ENCODE measurements at regions not wholly inside any gene's neighbourhood (a gene's known extent, or its start where the extent isn't known, plus 50 kb on each side); places are given as distances from the start of the nearest gene placed in this dataset.
"Not testable (repeated sequence)": the region's sequence is repeated elsewhere in the genome, so short reads cannot be mapped to it uniquely, and the experiment has no call there.

DNA sequence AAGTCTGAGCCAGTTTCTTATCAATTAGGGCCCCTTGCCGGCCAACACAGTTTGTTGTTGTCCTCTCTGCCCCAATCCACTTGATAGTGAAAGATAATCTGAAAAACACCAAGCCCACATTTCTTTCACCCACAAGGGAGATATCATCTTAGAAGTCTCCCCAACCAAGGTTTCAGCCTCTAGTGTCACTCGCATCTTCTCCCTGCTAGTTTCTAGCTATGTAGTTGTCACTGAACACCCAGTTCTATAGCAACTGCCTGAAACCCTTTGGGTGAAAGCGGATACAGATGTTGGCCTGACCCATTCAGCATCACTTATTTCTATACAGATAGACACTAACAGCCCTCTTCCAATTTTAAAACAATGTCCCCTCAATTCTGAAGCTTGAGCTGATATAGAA lies 116.3 kb downstream of the BMP15 start:
- ATAC-seq (replicated peaks in 6 of 8), result no peak
- Histone ChIP-seq H3K27ac (no peak overlapping the region), H3K4me3 (no peak overlapping the region), H3K4me1 (replicated peaks in 1 of 2) (no peaks in the 10 kb centered on the region)
- in situ Hi-C loops (cut with MboI; ENCODE audit: low pct_unique_long_range_greater_than_20kb in 2 of 9, low sequenced_read_pairs in 9 of 9, unreplicated experiment in 9 of 9), result no loop called here
- WGBS, 10 experiments, result 10 to 64% methylated on average over 2 to 3 of the region's 3 CpGs; no CpG with 5 or more reads in 8 of the 10 experiments

- in situ Hi-C loops (cut with MboI; ENCODE audit: low pct_unique_long_range_greater_than_20kb in 2 of 9, low sequenced_read_pairs in 9 of 9, unreplicated experiment in 9 of 9), result no loop called here
- ATAC-seq (replicated peaks in 6 of 8), result no peak
- Histone ChIP-seq H3K4me1 (replicated peaks in 1 of 2) (no peaks in the 10 kb centered on the region), H3K4me3 (no peak overlapping the region), H3K27ac (no peak overlapping the region)
- 29 to 100% (median 54%) methylated on average over 2 to 3 of the region's 3 CpGs; no CpG with 5 or more reads in 6 of the 10 experiments for WGBS, 10 experiments
These were observed 125.2 kb downstream of the BMP15 start for GRCh38 chrX:51035746-51036145.

DNA sequence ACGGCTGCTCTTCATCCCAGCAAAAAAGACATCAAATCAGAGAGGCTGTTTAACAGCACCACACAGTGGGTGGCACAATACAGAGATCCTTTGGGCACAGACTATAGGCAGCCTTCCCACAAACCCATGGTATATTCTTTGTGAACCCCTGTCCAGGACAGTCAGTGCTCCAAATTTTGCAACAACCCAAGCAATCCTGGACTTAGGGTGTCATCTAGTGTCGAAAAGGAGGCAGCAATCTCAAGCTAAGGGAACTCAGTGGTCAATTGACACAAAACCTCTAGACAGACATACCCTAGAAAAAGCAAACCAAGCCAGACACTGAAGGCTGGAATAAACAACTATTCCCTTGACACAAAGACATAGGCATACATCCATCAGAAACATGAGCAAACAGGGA lies 137.4 kb downstream of the BMP15 start:
- ATAC-seq (replicated peaks in 6 of 8), result no peak
- Histone ChIP-seq H3K4me1 (replicated peaks in 1 of 2) (no peaks in the 10 kb centered on the region), H3K4me3 (no peak overlapping the region), H3K27ac (no peak overlapping the region)
- WGBS, 10 experiments, result 0 to 29% methylated on average over 1 of the region's 2 CpGs; no CpG with 5 or more reads in 8 of the 10 experiments
- in situ Hi-C loops (cut with MboI; ENCODE audit: low pct_unique_long_range_greater_than_20kb in 2 of 9, low sequenced_read_pairs in 9 of 9, unreplicated experiment in 9 of 9), result no loop called here

GRCh38 chrX:51053741-51054140 lies 143.2 kb downstream of the BMP15 start:
- in situ Hi-C loops (cut with MboI; ENCODE audit: low pct_unique_long_range_greater_than_20kb in 2 of 9, low sequenced_read_pairs in 9 of 9, unreplicated experiment in 9 of 9), result no loop called here
- Histone ChIP-seq H3K4me1 (replicated peaks in 1 of 2) (no peaks in the 10 kb centered on the region), H3K27ac (no peak overlapping the region), H3K4me3 (no peak overlapping the region)
- ATAC-seq (replicated peaks in 6 of 8), result no peak
- WGBS, 10 experiments, result 10 to 50% methylated on average over 2 to 4 of the region's 6 CpGs; no CpG with 5 or more reads in 8 of the 10 experiments

DNA sequence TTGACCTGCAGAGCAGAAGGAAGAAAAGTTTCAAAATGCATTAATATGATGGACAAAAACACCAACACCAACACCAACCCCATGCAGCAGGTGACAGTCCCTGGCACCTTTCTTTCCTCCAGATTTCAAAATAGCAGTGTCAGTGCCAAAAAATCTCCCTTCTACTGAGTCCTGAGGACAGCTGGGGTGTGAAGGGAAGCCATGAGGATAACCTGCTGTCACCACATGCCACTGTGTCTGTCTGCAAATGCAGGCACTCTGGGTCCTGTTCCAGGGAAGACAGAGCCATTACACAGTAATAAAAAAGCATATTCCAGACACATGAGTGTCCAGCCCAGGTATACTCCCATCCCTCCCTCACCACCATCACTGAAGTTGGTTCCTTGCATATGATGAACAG lies 187.5 kb downstream of the BMP15 start:
- in situ Hi-C loops (cut with MboI; ENCODE audit: low pct_unique_long_range_greater_than_20kb in 2 of 9, low sequenced_read_pairs in 9 of 9, unreplicated experiment in 9 of 9), result no loop called here
- H3K4me3 ChIP-seq, result no peak overlapping the region
- no peak for ATAC-seq (replicated peaks in 6 of 8)
- H3K27ac ChIP-seq, result no peak overlapping the region
- no peaks in the 10 kb centered on the region for H3K4me1 ChIP-seq (replicated peaks in 1 of 2)

DNA sequence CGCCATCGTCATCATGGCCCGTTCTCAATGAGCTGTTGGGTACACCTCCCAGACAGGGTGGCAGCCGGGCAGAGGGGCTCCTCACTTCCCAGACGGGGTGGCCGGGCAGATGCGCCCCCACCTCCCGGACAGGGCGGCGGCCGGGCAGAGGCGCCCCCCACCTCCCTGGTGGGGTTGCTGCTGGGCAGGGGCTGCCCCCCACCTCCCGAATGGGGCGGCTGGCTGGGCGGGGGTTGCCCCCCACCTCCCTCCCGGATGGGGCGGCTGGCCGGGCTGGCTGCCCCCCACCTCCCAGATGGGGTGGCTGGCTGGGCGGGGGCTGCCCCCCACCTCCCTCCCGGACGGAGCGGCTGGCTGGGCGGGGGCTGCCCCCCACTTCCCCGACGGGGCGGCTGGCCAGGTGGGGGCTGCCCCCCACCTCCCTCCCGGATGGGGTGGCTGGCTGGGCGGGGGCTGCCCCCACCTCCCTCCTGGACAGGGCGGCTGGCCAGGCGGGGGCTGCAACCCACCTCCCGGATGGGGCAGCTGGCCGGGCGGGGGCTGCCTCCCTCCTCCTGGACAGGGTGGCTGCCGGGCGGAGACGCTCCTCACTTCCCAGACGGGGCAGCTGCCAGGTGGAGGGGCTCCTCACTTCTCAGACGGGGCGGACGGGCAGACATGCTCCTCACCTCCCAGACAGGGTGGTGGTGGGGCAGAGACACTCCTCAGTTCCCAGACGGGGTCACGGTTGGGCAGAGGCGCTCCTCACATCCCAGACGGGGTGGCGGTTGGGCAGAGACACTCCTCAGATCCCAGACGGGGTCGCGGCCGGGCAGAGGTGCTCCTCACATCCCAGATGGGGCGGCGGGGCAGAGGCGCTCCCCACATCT lies 208.8 kb downstream of the BMP15 start:
- in situ Hi-C loops (cut with MboI; ENCODE audit: low pct_unique_long_range_greater_than_20kb in 2 of 9, low sequenced_read_pairs in 9 of 9, unreplicated experiment in 9 of 9); H3K4me1 ChIP-seq (replicated peaks in 1 of 2); ATAC-seq (replicated peaks in 6 of 8); H3K27ac ChIP-seq; H3K4me3 ChIP-seq: not testable (repeated sequence)
- no CpG with 5 or more reads among the region's 52 CpGs for WGBS, 10 experiments

DNA sequence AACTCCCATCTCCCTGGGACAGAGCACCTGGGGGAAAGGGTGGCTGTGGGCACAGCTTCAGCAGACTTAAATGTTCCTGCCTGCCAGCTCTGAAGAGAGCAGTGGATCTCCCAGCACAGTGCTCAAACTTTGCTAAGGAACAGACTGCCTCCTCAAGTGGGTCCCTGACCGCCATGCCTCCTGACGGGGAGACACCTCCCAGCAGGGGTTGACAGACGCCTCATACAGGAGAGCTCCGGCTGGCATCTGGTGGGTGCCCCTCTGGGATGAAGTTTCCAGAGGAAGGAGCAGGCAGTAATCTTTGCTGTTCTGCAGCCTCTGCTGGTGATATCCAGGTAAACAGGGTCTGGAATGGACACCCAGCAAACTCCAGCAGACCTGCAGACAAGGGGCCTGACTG lies 206.9 kb upstream of the NUDT10 start:
- H3K4me1 ChIP-seq (replicated peaks in 1 of 2); H3K4me3 ChIP-seq; H3K27ac ChIP-seq; in situ Hi-C loops (cut with MboI; ENCODE audit: low pct_unique_long_range_greater_than_20kb in 2 of 9, low sequenced_read_pairs in 9 of 9, unreplicated experiment in 9 of 9); ATAC-seq (replicated peaks in 6 of 8): not testable (repeated sequence)
- no CpG with 5 or more reads among the region's 4 CpGs for WGBS, 10 experiments

- ATAC-seq (replicated peaks in 6 of 8), result peak; percentile 63 to 91 (median 74)
These were observed 187.7 kb upstream of the NUDT10 start for GRCh38 chrX:51144828-51145442.

DNA sequence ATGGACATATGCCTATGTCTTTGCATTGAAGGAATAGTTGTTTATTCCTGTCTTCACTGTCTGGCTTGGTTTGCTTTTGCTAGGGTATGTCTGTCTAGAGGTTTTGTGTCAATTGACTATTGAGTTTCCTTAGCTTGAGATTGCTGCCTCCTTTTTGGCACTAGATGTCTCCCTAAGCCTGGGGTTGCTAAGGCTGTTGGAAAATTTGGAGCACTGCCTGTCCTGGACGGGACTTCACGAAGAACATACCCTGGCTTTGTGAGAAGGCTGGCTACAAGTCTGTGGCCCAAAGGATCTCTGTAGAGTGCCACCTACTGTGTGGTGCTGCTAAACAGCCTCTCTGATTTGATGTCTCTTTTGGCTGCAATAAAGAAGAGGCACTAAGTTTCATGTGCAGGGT lies 183.8 kb upstream of the NUDT10 start:
- no peaks in the 10 kb centered on the region for H3K4me1 ChIP-seq (replicated peaks in 1 of 2)
- no peak overlapping the region for H3K27ac ChIP-seq
- H3K4me3 ChIP-seq, result no peak overlapping the region
- in situ Hi-C loops (cut with MboI; ENCODE audit: low pct_unique_long_range_greater_than_20kb in 2 of 9, low sequenced_read_pairs in 9 of 9, unreplicated experiment in 9 of 9), result no loop called here
- ATAC-seq (replicated peaks in 6 of 8), result peak in 4 of 8 experiments; percentile 18 to 66 (median 35)
- 33% methylated on average over 2 of the region's 2 CpGs; no CpG with 5 or more reads in 9 of the 10 experiments for WGBS, 10 experiments

More at GRCh38 chrX:51144828-51145442, 187.7 kb upstream of the NUDT10 start:
- in situ Hi-C loops (cut with MboI; ENCODE audit: low pct_unique_long_range_greater_than_20kb in 2 of 9, low sequenced_read_pairs in 9 of 9, unreplicated experiment in 9 of 9), result no loop called here
- WGBS, 10 experiments, result 0 to 100% methylated on average over 1 to 2 of the region's 3 CpGs; no CpG with 5 or more reads in 8 of the 10 experiments
- Histone ChIP-seq H3K4me1 (replicated peaks in 1 of 2) (no peaks in the 10 kb centered on the region), H3K27ac (no peak overlapping the region), H3K4me3 (no peak overlapping the region)

DNA sequence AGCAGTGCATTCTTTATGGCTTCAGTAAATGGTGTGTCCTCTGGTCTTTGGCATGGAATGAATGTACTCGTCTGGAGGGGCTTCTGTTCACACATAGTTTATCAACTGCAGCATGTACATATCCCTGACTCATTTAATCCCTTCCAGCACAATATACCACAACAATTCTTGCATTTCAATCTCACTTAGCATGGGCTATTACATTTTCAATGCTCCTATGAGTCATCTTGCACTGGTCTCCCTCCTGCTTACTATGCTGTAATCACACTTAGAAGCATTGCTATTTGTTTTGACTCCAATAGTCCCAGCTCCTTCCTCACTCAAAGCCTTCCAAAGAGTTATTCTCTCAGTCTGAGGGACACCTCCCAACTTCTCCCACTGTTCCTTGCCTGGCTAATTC lies 180.9 kb upstream of the NUDT10 start:
- no peaks in the 10 kb centered on the region for H3K4me1 ChIP-seq (replicated peaks in 1 of 2)
- in situ Hi-C loops (cut with MboI; ENCODE audit: low pct_unique_long_range_greater_than_20kb in 2 of 9, low sequenced_read_pairs in 9 of 9, unreplicated experiment in 9 of 9), result loop anchor here in 1 of 9 experiments (25.0 kb wide), 1 partner anchor 311 kb away; no protein-coding TSS in a partner anchor
- no peak overlapping the region for H3K4me3 ChIP-seq
- 0 to 17% methylated on average over 1 of the region's 1 CpG; no CpG with 5 or more reads in 8 of the 10 experiments for WGBS, 10 experiments
- ATAC-seq (replicated peaks in 6 of 8), result peak in 6 of 8 experiments; percentile 50 to 99 (median 85)
- H3K27ac ChIP-seq, result no peak overlapping the region

- Histone ChIP-seq H3K27ac (no peak overlapping the region), H3K4me3 (no peak overlapping the region), H3K4me1 (replicated peaks in 1 of 2) (no peaks in the 10 kb centered on the region)
- in situ Hi-C loops (cut with MboI; ENCODE audit: low pct_unique_long_range_greater_than_20kb in 2 of 9, low sequenced_read_pairs in 9 of 9, unreplicated experiment in 9 of 9), result loop anchor here in 1 of 9 experiments (25.0 kb wide), 1 partner anchor 307 kb away; no protein-coding TSS in a partner anchor
- no peak for ATAC-seq (replicated peaks in 6 of 8)
- 20 to 50% (median 46%) methylated on average over 1 of the region's 1 CpG; no CpG with 5 or more reads in 7 of the 10 experiments for WGBS, 10 experiments
These were observed 177.5 kb upstream of the NUDT10 start for GRCh38 chrX:51155157-51155556.

DNA sequence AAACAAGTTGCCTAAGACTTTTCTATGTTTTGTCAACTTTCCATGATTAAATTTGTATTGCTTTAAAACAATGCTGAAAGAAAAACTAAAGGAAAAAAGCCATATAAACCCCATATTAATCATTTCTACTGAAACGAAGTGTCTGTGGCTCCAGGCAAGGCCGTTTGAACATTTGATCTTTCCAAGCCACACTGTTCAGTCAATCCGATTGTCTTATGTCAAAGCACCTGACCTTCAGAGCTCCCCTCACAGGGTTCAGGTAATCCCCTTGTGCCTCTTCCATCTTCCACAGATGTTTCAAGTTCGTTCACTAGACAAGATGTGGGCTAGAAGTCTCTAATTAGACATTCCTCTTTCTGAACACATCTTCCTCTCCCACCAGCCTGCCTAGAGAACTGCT lies 177.1 kb upstream of the NUDT10 start:
- Histone ChIP-seq H3K27ac (no peak overlapping the region), H3K4me3 (no peak overlapping the region), H3K4me1 (replicated peaks in 1 of 2) (no peaks in the 10 kb centered on the region)
- 0 to 90% (median 79%) methylated on average over 1 to 4 of the region's 4 CpGs; no CpG with 5 or more reads in 6 of the 10 experiments for WGBS, 10 experiments
- no peak for ATAC-seq (replicated peaks in 6 of 8)
- in situ Hi-C loops (cut with MboI; ENCODE audit: low pct_unique_long_range_greater_than_20kb in 2 of 9, low sequenced_read_pairs in 9 of 9, unreplicated experiment in 9 of 9), result loop anchor here in 1 of 9 experiments (25.0 kb wide), 1 partner anchor 307 kb away; no protein-coding TSS in a partner anchor

- in situ Hi-C loops (cut with MboI; ENCODE audit: low pct_unique_long_range_greater_than_20kb in 2 of 9, low sequenced_read_pairs in 9 of 9, unreplicated experiment in 9 of 9), result loop anchor here in 1 of 9 experiments (25.0 kb wide), 1 partner anchor 304 kb away; no protein-coding TSS in a partner anchor
- no peaks in the 10 kb centered on the region for H3K4me1 ChIP-seq (replicated peaks in 1 of 2)
- no peak overlapping the region for H3K4me3 ChIP-seq
- 57% methylated on average over 1 of the region's 1 CpG; no CpG with 5 or more reads in 9 of the 10 experiments for WGBS, 10 experiments
- ATAC-seq (replicated peaks in 6 of 8), result peak in 1 of 8 experiments; percentile 62
- H3K27ac ChIP-seq, result no peak overlapping the region
These were observed 174.4 kb upstream of the NUDT10 start for GRCh38 chrX:51158231-51158630.

Data from motor neuron (in vitro differentiated cells).